Epithelial cell of proximal tubule (primary cell): ENCODE measurements at regions not wholly inside any gene's neighbourhood (a gene's known extent, or its start where the extent isn't known, plus 50 kb on each side); places are given as distances from the start of the nearest gene placed in this dataset.

Experiments
- DNase-seq: peaks from one replicate; pipeline ENCODE4 v3.0.0-alpha.2; 2011; ENCODE audit warnings: low read depth
- H3K4me3 ChIP-seq: 2 replicates; pipeline ENCODE4 v1.5.1; 2011; ENCODE audit warnings: low read depth, mild to moderate bottlenecking, low read length
- TF ChIP-seq, protein P1 (sequence below): conservative IDR thresholded peaks from 2 replicates; pipeline ENCODE4 v1.5.1; 2012; ENCODE audit warnings: low read depth, mild to moderate bottlenecking, low read length

DNA sequence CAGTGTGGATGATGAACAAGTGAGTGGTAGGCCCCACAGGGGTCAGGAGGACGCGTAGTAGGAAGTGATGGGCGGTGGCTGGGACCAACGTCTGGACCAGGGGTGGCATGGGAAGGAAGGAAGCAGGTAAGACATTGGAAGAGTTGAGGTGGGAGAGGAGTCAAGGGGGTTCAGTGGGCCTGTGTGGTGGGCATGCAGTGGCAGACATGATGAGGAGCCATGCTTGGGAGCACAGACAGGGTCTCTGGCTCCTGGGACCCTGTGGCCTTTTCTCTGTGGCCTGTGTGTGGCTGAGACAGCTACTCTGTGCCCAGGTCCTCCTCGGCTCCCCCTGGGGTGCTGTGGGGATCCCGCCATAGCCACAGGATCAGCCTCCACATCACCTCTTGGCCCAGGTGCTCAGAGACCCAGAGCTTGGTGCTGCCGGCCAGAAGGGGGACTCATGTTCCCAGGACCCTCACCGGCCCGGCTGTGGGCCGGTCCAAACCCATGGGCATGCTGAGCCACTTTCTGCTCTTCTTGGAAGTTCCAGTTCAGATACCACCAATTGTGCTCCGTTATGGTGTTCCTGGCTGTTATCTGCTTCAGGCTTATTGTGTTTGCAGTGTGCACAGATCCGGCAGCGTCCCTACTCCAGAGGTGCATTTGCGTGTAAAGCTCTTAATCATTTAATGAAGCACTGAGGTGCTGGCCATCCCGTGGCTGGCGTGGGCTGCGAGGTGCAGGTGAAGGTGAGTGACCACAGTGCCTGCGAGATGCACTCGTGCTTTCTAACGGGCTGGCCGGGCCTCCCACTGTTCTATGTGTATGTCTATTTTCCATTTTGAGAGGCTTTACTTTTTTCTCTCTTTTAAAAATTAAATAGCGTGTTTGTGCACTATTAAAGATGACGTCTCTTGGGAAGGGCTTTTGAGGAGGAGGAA lies 147.9 kb downstream of the TEX29 start:
- no peak for DNase-seq
- TF ChIP-seq, protein P1, sequence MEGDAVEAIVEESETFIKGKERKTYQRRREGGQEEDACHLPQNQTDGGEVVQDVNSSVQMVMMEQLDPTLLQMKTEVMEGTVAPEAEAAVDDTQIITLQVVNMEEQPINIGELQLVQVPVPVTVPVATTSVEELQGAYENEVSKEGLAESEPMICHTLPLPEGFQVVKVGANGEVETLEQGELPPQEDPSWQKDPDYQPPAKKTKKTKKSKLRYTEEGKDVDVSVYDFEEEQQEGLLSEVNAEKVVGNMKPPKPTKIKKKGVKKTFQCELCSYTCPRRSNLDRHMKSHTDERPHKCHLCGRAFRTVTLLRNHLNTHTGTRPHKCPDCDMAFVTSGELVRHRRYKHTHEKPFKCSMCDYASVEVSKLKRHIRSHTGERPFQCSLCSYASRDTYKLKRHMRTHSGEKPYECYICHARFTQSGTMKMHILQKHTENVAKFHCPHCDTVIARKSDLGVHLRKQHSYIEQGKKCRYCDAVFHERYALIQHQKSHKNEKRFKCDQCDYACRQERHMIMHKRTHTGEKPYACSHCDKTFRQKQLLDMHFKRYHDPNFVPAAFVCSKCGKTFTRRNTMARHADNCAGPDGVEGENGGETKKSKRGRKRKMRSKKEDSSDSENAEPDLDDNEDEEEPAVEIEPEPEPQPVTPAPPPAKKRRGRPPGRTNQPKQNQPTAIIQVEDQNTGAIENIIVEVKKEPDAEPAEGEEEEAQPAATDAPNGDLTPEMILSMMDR, result no peak
- no peak overlapping the region for H3K4me3 ChIP-seq

DNA sequence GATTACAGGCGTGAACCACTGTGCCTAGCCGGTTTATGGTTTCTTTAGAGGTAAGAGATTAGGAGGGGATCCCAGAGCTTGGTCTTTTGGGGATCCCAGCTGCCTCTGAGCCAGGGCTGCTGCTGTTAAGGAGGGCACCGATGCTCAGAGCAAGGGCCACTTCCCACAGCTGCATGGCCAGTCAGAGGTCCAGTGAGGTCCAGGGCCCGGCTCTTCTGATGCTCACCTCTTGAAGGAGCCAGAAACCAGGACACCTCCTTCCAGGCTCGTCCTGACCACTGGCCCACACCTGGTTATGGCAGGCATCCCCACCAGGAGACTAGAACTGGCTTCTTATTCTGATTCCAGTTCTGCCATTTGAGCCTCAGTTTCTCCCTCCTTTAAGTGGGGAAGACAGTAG lies 149.0 kb downstream of the TEX29 start:
- TF ChIP-seq, protein P1, result no peak
- no peak overlapping the region for H3K4me3 ChIP-seq

DNA sequence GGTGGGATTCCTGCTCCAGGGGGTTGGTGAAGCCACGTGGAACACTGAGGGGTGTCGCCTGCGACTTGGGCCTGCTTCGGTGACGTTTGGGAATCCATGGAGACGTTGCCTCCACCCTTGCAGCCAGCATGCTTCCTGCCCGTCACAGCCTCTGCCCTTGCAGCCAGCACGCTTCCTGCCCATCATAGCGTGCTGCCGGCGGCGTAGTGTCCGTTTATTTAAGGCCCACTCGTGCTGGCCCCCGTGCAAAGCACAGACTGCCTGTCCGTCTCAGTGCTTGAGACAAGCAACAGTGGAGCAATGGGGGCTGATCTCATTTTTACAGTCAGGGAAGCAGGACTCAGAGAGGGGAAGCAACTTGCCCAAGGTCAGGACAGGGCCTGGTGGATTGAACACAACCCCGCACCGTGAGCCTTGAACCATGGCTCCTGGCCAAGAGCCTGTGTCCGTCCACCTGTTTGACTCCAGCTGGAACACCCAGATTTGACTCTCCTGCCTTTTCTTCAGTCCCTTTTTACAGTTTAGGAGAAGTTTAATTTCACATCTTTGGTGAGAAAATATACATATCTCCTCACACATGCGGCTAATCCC lies 149.6 kb downstream of the TEX29 start:
- H3K4me3 ChIP-seq, result no peak overlapping the region
- TF ChIP-seq, protein P1, result no peak
- no peak for DNase-seq

More for the DNA sequence above, 149.0 kb downstream of the TEX29 start:
- DNase-seq, result no peak

DNA sequence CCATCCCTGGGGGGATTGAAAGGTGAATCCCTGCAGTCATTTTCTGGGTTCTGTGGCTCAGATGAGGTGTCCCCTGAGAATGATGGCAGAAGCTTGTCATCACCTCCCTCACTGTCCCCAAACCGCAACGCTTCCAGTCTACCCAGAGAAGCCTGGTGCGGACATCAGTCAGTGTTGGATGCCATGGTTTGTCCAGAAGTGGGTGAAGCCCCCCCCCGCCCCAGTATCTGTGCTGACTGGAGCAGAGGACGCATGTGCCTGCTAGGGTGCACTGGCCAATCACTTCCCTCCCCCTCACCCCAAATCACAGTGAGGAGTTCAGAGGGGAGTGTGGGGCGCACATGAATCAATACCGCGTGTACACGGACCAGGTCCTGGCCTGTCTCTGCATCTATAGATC lies 150.5 kb downstream of the TEX29 start:
- TF ChIP-seq, protein P1, result no peak
- H3K4me3 ChIP-seq, result no peak overlapping the region
- DNase-seq, result no peak

DNA sequence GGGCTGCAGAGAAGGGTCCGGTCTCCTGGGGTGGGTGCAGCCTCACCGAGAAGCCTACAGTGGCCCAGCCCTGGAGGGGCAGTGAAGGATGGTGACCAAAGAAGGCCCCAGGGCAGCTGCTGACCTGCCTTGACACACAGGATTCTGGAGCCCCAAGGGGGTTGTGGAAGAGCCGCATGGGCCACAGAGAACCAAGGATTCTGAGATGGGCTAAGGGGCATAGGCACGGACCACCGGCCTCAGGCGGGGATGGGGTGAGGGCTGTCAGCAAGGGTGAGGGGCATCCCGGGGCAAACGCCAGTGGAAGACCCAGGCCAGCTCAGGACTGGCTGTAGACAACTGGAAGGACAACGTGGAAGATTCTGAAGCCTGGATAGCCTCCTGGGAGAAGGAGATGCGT lies 151.6 kb downstream of the TEX29 start:
- DNase-seq, result no peak
- TF ChIP-seq, protein P1, result no peak
- no peak overlapping the region for H3K4me3 ChIP-seq

DNA sequence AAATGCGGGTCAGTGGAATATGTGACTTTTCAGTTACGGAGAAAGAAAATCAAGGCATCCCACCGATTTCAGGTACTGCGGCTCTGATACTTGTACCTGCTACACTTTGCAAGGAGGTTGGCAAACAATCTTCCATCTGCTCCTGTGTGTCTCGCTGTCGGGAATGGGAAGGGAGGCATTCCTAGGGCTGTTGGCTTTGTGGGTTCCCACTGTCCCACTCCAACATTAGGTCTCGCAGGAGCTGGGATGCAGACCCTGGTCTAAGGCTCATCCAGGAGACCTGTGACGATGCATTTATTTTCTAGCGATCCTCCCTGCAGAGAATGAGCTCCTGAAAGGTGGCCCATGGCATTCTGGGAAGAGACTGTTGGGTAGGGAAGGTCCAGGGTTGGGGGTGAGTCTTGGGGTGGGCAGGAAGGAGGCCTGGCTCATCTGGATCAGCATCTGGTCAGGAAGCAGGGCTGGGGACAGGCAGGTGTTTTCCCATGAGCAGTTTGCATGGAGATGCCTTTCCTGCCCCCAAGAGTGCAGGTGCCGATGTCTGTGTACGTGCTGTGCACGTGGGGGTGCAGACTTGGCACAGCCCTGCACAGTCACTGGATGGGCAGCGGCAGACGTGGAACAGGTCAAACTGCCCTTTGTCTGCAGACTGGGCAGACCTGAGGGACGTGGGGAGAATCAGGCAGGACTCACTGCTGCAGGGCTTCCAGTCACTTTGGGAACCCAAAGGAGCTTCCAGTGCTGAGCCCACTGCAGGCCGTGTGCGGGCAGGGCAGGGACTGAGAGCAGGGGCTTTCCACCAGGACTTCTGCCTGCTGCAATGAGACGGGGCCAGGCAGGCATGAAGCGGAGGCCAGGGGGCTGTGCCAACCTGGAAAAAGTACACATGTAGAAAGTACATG lies 152.4 kb downstream of the TEX29 start:
- DNase-seq, result no peak
- TF ChIP-seq, protein P1, result no peak
- H3K4me3 ChIP-seq, result no peak overlapping the region
